ENCODE measurements at regions not wholly inside any gene's neighbourhood (a gene's known extent, or its start where the extent isn't known, plus 50 kb on each side); places are given as distances from the start of the nearest gene placed in this dataset.

GRCh38 chr19:30202060-30202600 lies 170.1 kb upstream of the ZNF536 start:
- Histone ChIP-seq H3K27ac (no peak overlapping the region), H3K27me3 (no peaks in the 10 kb centered on the region), H3K4me1 (no peaks in the 10 kb centered on the region), H3K9me3 (no peaks in the 10 kb centered on the region), H3K4me3 (no peak overlapping the region), H3K36me3 (no peaks in the 10 kb centered on the region)
- TF ChIP-seq CTCF (IDR thresholded peaks at IDR 0.05): no peak
- DNase-seq (ENCODE audit: low spot score in 2 of 2): no peak
- intact Hi-C loops (cut with DNase I): no loop called here

- Histone ChIP-seq H3K4me1 (no peaks in the 10 kb centered on the region), H3K27ac (no peak overlapping the region), H3K36me3 (no peaks in the 10 kb centered on the region), H3K27me3 (no peaks in the 10 kb centered on the region), H3K4me3 (no peak overlapping the region), H3K9me3 (no peaks in the 10 kb centered on the region)
- no peak for TF ChIP-seq CTCF (IDR thresholded peaks at IDR 0.05)
- DNase-seq (ENCODE audit: low spot score in 2 of 2): no peak
- intact Hi-C loops (cut with DNase I): no loop called here
Observed at GRCh38 chr19:30204721-30205120, 167.5 kb upstream of the ZNF536 start.

GRCh38 chr19:30206187-30206586 lies 166.0 kb upstream of the ZNF536 start:
- no peaks in the 10 kb centered on the region for H3K4me1 ChIP-seq
- no peak overlapping the region for H3K27ac ChIP-seq
- DNase-seq (ENCODE audit: low spot score in 2 of 2): no peak
- TF ChIP-seq CTCF (IDR thresholded peaks at IDR 0.05): no peak
- no peak overlapping the region for H3K4me3 ChIP-seq
- no peaks in the 10 kb centered on the region for H3K9me3 ChIP-seq
- H3K36me3 ChIP-seq: no peaks in the 10 kb centered on the region
- intact Hi-C loops (cut with DNase I): no loop called here
- no peaks in the 10 kb centered on the region for H3K27me3 ChIP-seq

GRCh38 chr19:30207357-30207756 lies 164.8 kb upstream of the ZNF536 start:
- no peak for TF ChIP-seq CTCF (IDR thresholded peaks at IDR 0.05)
- no peaks in the 10 kb centered on the region for H3K4me1 ChIP-seq
- H3K4me3 ChIP-seq: no peak overlapping the region
- no peak for DNase-seq (ENCODE audit: low spot score in 2 of 2)
- H3K36me3 ChIP-seq: no peaks in the 10 kb centered on the region
- no peaks in the 10 kb centered on the region for H3K9me3 ChIP-seq
- intact Hi-C loops (cut with DNase I): no loop called here
- no peak overlapping the region for H3K27ac ChIP-seq
- no peaks in the 10 kb centered on the region for H3K27me3 ChIP-seq

GRCh38 chr19:30208436-30209060 lies 163.6 kb upstream of the ZNF536 start:
- no peak for DNase-seq (ENCODE audit: low spot score in 2 of 2)
- intact Hi-C loops (cut with DNase I): no loop called here
- no peak for TF ChIP-seq CTCF (IDR thresholded peaks at IDR 0.05)
- H3K27ac ChIP-seq: no peak overlapping the region
- H3K27me3 ChIP-seq: no peaks in the 10 kb centered on the region
- H3K4me3 ChIP-seq: no peak overlapping the region
- no peaks in the 10 kb centered on the region for H3K9me3 ChIP-seq
- H3K4me1 ChIP-seq: no peaks in the 10 kb centered on the region
- H3K36me3 ChIP-seq: no peaks in the 10 kb centered on the region
